ENCODE measurements at regions not wholly inside any gene's neighbourhood (a gene's known extent, or its start where the extent isn't known, plus 50 kb on each side); places are given as distances from the start of the nearest gene placed in this dataset.

- Histone ChIP-seq H3K27ac (ENCODE audit: control insufficient read depth, insufficient read depth, low read length) (no peak overlapping the region), H3K36me3 (ENCODE audit: control insufficient read depth in 2 of 2, extremely low read depth in 1 of 2, insufficient read depth in 2 of 2, low read length in 2 of 2) (no peaks in the 10 kb centered on the region), H3K4me3 (ENCODE audit: control insufficient read depth in 2 of 3, extremely low read depth in 1 of 3, insufficient read depth in 2 of 3, low read depth in 1 of 3, low read length in 3 of 3) (no peak overlapping the region), H3K4me2 (ENCODE audit: control insufficient read depth, extremely low read depth, insufficient read depth, low read depth, low read length) (no peak overlapping the region), H3K9me3 (ENCODE audit: control insufficient read depth, low read depth, low read length) (no peaks in the 10 kb centered on the region), H3K9ac (ENCODE audit: control insufficient read depth, extremely low read depth, insufficient read depth, low read length) (no peak overlapping the region), H2AFZ (ENCODE audit: control insufficient read depth, low read length) (no peak overlapping the region), H3K27me3 (ENCODE audit: control insufficient read depth, extremely low read depth, insufficient read depth, low read length) (peaks cover 10% of the 10 kb centered on the region), H4K20me1 (ENCODE audit: control insufficient read depth, extremely low read depth, insufficient read depth, low read length) (peaks cover 4% of the 10 kb centered on the region), H3K9me1 (ENCODE audit: control insufficient read depth, extremely low read depth, insufficient read depth, low read length) (no peaks in the 10 kb centered on the region), H3K4me1 (ENCODE audit: control insufficient read depth, extremely low read depth, insufficient read depth, low read length) (no peaks in the 10 kb centered on the region), H3K79me2 (ENCODE audit: control insufficient read depth, insufficient read depth, low read length) (no peaks in the 10 kb centered on the region)
- no peak for FAIRE-seq
- no peak for DNase-seq (ENCODE audit: low read depth, low spot score)
- dilution Hi-C loops (cut with MboI; ENCODE audit: extremely low pct_ligation_motif_present, low sequenced_read_pairs), result no loop called here
- TF ChIP-seq EZH2 (IDR thresholded peaks at IDR 0.05; ENCODE audit: low read length), result no peak
- TF ChIP-seq, protein P1, sequence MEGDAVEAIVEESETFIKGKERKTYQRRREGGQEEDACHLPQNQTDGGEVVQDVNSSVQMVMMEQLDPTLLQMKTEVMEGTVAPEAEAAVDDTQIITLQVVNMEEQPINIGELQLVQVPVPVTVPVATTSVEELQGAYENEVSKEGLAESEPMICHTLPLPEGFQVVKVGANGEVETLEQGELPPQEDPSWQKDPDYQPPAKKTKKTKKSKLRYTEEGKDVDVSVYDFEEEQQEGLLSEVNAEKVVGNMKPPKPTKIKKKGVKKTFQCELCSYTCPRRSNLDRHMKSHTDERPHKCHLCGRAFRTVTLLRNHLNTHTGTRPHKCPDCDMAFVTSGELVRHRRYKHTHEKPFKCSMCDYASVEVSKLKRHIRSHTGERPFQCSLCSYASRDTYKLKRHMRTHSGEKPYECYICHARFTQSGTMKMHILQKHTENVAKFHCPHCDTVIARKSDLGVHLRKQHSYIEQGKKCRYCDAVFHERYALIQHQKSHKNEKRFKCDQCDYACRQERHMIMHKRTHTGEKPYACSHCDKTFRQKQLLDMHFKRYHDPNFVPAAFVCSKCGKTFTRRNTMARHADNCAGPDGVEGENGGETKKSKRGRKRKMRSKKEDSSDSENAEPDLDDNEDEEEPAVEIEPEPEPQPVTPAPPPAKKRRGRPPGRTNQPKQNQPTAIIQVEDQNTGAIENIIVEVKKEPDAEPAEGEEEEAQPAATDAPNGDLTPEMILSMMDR (optimal IDR thresholded peaks at IDR 0.05 in 1 of 3, IDR thresholded peaks at IDR 0.05 in 1 of 3, conservative IDR thresholded peaks at IDR 0.05 in 1 of 3; ENCODE audit: extremely low read depth in 1 of 3, insufficient read depth in 2 of 3, low read length in 3 of 3), result no peak
These were observed 149.4 kb upstream of the SLC6A11 start for GRCh38 chr3:10666621-10667020.

- Histone ChIP-seq H3K4me2 (ENCODE audit: control insufficient read depth, extremely low read depth, insufficient read depth, low read depth, low read length) (no peak overlapping the region), H3K27me3 (ENCODE audit: control insufficient read depth, extremely low read depth, insufficient read depth, low read length) (peaks cover 10% of the 10 kb centered on the region)
These were observed 148.8 kb upstream of the SLC6A11 start for GRCh38 chr3:10667269-10667668.

More at GRCh38 chr3:10667269-10667668, 148.8 kb upstream of the SLC6A11 start:
- DNase-seq (ENCODE audit: low read depth, low spot score) (no peak), FAIRE-seq (no peak)
- Histone ChIP-seq H3K9me1 (ENCODE audit: control insufficient read depth, extremely low read depth, insufficient read depth, low read length) (no peaks in the 10 kb centered on the region), H3K79me2 (ENCODE audit: control insufficient read depth, insufficient read depth, low read length) (no peaks in the 10 kb centered on the region), H3K9ac (ENCODE audit: control insufficient read depth, extremely low read depth, insufficient read depth, low read length) (no peak overlapping the region), H3K4me1 (ENCODE audit: control insufficient read depth, extremely low read depth, insufficient read depth, low read length) (no peaks in the 10 kb centered on the region), H3K9me3 (ENCODE audit: control insufficient read depth, low read depth, low read length) (no peaks in the 10 kb centered on the region), H3K4me3 (ENCODE audit: control insufficient read depth in 2 of 3, extremely low read depth in 1 of 3, insufficient read depth in 2 of 3, low read depth in 1 of 3, low read length in 3 of 3) (no peak overlapping the region), H3K27ac (ENCODE audit: control insufficient read depth, insufficient read depth, low read length) (no peak overlapping the region), H4K20me1 (ENCODE audit: control insufficient read depth, extremely low read depth, insufficient read depth, low read length) (peaks cover 4% of the 10 kb centered on the region), H3K36me3 (ENCODE audit: control insufficient read depth in 2 of 2, extremely low read depth in 1 of 2, insufficient read depth in 2 of 2, low read length in 2 of 2) (no peaks in the 10 kb centered on the region), H2AFZ (ENCODE audit: control insufficient read depth, low read length) (no peak overlapping the region)
- TF ChIP-seq, protein P1 (optimal IDR thresholded peaks at IDR 0.05 in 1 of 3, IDR thresholded peaks at IDR 0.05 in 1 of 3, conservative IDR thresholded peaks at IDR 0.05 in 1 of 3; ENCODE audit: extremely low read depth in 1 of 3, insufficient read depth in 2 of 3, low read length in 3 of 3), result no peak
- TF ChIP-seq EZH2 (IDR thresholded peaks at IDR 0.05; ENCODE audit: low read length), result no peak
- dilution Hi-C loops (cut with MboI; ENCODE audit: extremely low pct_ligation_motif_present, low sequenced_read_pairs), result no loop called here

Measured in keratinocyte (primary cell).